ENCODE measurements at regions not wholly inside any gene's neighbourhood (a gene's known extent, or its start where the extent isn't known, plus 50 kb on each side); places are given as distances from the start of the nearest gene placed in this dataset.

DNA sequence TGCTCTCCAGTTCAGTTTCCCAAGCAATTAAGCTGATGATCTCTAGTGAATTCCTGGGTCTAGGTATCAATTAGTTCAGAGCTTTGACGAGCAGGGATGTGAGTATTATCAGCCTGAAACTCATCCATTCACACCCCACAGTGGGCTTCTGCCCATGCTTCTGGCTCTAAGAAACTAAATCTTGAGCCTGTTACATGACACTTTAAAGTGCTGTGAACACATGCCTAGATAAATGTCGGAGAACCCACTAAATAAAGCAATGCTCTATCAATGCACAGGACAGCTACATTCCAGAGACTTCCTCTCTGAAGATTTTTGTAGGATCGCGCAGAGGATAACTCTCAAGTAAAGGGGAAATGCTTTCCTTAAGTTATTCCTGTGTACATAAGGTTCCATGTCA is 356.5 kb upstream of the TNP1 start:
- TF ChIP-seq, protein P1, sequence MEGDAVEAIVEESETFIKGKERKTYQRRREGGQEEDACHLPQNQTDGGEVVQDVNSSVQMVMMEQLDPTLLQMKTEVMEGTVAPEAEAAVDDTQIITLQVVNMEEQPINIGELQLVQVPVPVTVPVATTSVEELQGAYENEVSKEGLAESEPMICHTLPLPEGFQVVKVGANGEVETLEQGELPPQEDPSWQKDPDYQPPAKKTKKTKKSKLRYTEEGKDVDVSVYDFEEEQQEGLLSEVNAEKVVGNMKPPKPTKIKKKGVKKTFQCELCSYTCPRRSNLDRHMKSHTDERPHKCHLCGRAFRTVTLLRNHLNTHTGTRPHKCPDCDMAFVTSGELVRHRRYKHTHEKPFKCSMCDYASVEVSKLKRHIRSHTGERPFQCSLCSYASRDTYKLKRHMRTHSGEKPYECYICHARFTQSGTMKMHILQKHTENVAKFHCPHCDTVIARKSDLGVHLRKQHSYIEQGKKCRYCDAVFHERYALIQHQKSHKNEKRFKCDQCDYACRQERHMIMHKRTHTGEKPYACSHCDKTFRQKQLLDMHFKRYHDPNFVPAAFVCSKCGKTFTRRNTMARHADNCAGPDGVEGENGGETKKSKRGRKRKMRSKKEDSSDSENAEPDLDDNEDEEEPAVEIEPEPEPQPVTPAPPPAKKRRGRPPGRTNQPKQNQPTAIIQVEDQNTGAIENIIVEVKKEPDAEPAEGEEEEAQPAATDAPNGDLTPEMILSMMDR (IDR thresholded peaks at IDR 0.05), result no peak
- no peak for TF ChIP-seq POLR2AphosphoS5 (IDR thresholded peaks at IDR 0.05; ENCODE audit: low read depth, low read length)

Data from Panc1 (cell line).